ENCODE measurements at regions not wholly inside any gene's neighbourhood (a gene's known extent, or its start where the extent isn't known, plus 50 kb on each side); places are given as distances from the start of the nearest gene placed in this dataset.
A peak's percentile ranks its signal among the peaks of the same experiment; 100 is the strongest.
"Not testable (repeated sequence)": the region's sequence is repeated elsewhere in the genome, so short reads cannot be mapped to it uniquely, and the experiment has no call there.

DNA sequence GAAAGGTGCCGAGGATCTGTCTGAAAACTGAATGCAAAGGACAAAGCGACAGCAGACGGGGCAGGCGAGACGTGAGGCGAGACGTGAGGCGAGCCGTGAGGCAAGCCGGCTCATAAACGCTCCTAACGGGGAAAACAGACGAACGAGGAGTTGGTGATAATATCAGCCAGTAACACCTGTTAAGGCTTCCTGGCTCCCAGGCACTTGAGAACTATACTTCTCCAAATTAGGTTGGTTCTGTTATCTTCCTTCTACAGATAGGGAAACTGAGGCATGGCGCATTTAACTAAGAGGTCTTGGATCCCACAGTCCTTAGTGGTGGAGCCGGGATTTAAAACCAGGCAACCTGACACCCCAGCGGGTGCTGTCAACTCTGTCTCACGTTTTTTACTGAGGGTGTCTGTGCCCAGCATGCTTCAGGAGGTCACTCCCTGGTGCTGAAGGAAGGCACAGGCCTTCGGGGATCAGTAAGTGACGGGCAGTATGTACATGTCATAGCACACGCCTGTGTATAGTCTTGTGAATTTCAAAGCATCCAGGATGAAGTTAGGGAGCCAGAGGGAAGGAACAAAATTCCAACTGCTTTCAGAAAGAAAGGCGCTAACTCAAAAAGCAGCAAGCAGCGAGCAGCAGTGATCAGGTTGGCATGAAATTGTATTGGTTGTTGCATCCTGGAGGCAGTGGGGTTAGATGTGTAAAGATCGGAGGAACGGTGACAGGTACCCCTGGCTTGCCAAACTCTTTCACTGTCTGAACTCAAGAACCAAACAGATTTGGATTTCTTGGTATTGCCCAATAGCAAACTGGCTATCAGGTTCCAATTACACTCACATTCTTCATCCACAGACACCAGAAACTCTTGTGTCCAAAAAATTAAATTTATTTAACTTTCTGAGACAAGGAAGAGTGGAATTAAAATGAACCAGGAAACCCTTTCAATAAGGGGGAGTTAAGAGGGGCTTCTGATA is 318.7 kb downstream of the THBS2 start:
- DNase-seq: no peak

DNA sequence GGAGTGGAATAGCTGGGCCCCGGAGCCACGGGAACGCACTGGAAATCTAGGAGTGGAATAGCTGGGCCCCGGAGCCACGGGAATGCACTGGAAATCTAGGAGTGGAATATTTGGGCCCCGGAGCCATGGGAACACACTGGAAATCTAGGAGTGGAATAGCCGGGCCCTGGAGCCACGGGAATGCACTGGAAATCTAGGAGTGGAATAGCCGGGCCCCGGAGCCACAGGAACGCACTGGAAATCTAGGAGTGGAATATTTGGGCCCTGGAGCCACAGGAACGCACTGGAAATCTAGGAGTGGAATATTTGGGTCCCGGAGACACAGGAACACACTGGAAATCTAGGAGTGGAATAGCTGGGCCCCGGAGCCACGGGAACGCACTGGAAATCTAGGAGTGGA is 321.5 kb downstream of the THBS2 start:
- not testable (repeated sequence) for DNase-seq

DNA sequence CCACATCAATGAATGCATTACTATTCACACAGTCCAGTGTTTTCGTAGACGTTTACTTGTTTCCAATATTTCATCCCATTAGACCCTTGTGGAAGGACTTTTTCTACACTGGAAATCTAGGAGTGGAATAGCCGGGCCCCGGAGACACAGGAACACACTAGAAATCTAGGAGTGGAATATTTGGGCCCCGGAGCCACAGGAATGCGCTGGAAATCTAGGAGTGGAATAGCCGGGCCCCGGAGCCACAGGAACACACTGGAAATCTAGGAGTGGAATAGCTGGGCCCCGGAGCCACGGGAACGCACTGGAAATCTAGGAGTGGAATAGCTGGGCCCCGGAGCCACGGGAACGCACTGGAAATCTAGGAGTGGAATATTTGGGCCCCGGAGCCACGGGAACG is 322.6 kb downstream of the THBS2 start:
- DNase-seq: not testable (repeated sequence)

DNA sequence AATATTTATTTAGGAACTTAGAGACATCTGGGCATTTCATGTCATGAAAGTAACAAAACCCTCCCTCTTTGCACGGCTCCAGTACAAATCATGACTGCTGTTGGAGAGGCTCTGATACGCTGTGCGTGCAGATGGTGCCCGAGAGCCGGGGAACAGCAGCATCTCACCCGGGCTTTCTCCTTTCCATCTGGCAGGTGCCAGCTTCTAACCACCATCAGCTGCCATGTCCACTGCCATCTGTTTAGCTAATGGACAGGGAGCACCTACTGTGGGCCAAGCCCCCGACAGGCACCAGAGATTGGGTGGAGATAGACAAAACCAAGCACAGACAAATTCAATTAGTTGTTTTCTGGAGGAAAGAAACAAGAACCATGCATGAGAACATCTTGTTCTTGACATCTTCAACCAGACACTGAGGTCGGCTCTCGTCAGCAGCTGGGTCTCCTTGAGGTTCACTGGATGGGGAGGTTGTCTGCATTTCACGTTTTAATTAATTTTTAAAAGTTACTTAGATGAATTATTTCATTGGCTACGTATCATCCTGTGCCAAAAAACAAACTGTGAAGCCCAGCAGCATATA is 323.7 kb downstream of the THBS2 start:
- no peak for DNase-seq

DNA sequence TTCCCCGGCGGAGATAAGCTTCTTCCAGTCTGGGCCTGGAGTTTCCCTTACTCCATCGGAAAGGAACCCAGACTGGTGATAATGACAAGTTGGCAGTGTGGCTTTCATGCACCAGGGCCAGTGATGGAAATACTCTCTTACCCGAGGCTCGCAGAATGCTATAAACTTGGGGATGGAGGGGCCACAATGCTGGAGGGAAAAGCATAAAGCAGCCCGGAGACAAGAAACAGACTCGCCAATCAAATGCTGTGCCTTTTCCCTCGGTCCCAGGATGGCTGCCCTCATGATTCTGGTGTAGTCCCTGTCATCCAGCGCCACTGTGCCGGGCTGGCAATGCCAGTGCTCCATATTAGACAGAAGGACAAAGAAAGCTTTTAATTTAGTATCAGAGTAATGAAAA is 325.6 kb downstream of the THBS2 start:
- DNase-seq: no peak

DNA sequence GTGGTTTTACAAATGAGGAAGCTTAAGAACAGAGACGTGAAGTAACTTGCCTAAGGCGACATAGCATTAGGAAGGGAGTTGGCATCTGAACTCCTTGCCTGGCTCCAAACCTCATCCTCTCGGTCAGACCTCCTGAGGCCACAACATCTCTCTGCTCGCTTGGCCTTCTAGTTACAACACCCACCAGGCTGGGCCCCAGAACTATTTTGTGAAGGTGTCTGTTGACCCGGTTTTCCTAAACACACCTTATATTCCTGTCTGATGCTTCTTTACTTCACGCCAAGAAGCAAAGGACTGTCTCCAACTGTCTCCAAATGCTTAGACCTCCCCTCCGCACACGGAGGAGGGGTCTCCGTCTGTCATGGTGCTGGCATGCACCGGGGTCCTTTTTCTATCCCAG is 326.6 kb downstream of the THBS2 start:
- no peak for DNase-seq

DNA sequence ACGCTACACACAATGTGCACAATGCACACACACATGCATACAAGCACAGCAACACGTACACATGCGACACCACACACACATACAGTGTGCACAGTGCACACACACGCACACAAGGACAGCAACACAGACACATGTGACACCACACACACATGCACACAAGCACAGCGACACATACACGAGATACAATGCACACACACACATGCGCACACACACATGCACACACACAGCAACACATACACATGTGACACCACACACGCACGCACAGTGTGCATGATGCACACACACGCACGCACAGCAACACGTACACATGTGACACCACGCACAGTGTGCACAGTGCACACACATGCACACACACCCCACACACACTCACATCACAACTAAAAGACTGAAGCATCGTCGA is 327.3 kb downstream of the THBS2 start:
- DNase-seq: no peak

DNA sequence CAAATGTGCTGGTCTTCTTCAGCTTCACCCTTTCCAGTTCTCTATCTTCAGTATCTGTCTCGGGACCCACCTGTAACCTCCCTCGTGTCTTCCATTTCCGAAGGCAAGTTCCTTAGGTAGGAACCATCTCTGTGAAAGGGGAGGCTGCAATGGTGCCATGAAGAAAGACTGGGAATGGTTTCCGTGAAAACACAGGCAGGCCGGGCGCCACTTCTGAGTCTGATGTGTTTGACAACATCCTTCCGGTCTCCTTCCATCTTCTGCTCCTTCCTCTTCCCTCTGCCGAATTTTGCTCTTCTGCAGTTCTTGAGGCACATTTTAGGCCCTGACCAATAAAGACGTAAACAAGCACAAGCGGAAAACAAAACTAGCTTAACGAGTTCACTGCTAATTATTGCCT is 328.0 kb downstream of the THBS2 start:
- no peak for DNase-seq

DNA sequence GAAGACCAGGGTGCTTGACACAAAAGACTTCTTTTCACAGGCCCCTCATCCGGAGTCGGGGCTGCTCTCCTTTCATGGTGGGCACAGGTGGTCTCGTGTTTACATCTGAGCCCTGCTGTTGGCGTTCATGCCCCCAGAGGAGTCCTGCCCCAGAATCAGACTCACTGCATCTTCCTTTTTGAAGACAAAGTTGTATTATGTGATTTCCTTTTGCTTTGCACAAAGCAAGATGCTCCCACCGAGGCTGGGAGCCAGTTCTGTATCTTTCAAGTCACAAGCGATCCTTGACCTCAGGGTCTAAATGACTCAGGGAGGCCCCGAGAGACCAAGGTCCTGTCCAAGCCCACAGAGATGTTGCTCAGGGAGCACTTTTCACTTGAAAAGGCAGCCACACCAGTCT is 330.5 kb downstream of the THBS2 start:
- no peak for DNase-seq

DNA sequence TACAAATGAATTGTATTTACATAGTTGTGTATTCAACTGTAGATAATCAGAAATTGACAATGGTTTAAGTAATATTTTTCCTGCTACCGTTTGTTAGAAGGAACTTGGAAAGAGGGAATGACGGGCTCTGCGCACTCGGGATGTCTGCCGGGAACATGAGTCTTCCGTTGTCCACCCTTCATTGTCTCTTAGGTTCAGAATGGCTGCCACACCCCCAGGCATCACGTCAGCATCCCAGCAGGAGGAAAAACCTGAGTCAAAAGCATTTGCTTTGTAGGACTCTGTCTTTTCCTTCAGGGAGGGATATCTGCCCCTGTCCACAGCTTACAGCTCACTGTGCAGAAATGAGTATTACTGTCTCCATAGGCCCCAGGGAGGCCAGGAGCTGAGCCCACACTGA is 331.2 kb downstream of the THBS2 start:
- no peak for DNase-seq

DNA sequence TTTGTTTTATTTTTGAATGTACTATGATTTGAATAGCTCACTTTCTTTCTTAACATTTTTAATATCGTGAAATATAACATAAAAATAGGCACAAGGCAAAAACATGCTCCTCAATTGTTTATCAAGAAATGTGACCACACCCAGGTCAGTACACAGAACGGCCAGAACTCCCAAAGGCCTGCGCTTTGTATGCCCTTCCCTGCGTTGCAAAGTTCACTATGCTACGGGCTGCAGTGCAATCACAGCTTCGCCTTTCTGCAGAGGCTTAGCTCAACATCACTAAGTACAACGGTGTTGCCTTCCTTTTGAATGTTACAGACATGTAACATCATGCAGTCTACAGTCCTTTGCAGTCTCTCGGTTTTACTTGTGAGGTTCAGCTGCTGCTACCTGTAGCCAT is 333.4 kb downstream of the THBS2 start:
- no peak for DNase-seq

DNA sequence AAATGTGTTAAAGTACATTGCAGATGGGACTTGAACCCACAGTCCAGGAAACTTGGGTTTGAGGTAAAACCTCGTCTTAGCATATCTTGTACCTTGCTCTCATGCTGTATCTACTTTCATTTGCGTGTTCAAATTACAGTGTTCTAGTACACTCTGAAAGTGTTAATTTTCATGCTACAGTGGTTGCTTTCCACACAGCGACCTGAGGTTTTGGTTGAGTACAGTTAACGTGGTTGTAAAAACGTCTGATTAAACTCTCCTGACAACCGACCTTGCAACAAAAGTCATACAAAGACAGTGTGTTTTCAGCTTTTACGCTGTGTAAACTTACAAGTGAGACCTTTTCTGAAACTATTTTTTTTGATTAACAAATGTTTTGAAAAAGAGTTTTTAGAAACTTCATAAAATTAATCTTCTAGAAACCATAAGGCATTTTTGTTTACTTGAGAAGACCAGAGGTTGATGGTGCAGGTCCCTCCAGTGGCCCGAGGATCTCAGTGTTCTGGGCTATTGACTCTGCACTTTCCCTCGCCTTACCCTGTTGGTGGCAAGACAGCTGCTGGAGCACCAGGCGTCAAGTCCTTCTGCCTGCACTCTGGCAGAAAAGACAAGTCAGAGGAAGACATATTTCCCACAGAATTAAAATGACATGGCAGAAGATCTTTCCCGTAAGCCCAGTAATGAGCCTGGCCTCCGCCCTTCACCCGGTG is 334.0 kb downstream of the THBS2 start:
- DNase-seq: no peak

DNA sequence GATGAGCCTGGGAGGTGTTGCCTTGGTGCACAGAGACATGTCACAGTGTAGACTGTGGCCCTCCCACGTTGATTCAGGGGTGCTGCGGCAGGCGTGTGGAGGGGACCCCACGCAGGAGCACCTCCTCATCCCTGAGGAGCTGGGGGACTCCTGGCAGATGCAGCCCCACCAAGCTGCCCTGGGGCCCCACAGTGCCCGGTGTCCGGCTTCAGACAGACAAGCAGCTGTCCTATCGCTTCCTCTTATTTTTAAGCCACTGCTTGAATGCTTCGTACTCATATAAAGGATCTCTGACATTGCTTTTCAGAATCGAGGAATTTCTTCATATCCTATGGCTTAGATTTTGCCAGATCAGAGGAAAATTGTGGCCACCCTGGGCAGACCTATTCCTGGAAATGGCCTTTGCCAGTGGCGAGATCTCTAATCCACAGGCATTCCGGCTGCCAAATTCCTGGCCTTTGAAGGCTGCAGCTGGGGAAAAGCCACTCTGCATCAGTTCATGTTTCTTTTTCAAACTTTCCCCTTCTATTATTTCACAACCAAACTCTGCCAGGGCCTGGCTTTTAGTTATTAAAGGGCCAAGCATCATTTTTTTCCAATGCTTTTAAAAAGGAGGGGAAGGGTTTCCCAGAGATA is 337.0 kb downstream of the THBS2 start:
- no peak for DNase-seq

DNA sequence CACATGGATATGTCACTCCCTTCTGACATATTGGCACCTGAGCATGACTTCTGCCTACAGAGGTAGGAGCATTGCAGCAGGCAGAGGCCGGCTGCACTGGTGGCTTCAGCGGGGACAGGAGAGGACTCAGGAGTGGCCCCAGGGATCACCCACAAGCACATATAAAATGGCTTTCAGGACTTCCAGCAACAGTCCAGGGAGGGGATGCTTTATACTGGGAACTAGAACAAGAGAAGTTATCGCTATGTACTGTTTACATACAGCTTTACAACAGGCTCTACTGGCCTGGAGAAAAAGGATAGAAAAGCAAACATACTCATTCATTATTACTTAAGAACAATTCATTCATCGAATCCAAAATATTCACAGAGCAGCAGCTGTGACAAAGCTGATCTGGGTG is 337.8 kb downstream of the THBS2 start:
- DNase-seq: no peak

DNA sequence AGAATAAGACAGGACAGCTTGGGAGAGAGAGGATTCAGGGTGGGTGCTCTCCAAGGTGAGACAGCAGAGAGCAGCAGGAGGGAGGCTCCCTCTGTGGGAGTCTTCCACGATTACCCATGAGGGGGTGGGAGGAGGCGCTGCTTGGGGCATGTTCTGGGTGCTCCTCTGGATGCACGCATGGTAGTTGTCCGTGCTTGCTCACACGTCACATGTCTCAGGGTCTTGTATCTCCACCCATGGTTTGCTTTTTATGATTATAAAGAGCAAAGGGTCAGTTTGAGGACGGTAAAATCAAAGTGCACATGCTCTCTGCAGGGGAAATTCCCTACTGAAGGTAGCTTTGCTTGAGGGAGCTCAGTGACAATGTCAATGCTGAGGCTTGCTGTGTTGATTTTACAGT is 338.4 kb downstream of the THBS2 start:
- no peak for DNase-seq

DNA sequence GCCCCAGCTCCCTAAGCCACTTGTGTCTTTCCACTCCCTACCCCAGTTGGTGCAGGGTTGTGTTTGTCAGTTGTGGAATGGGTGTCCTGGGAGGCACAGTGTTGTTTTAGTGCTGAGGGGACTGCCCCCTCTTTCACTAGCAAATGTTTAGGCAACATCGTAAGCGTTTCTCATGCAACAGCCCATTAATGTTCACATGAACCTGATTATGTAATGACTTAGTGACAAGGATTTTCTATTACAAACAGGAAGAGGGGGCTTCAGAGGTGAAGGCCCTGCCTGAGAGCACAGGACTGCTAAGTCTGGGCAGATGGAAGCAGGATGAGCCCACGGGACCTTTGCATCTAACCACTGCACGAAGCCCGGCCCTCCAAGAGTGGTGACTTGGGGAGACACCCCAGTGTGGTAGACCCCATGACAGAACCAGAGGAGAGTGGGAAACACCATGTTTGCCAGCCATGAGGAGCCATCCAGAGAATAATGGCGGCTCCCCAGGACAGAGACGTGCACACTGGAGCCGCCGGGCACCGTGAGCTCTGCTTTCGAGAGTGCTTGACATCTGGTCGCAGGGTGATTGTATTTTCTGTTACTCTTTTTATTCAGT is 339.7 kb downstream of the THBS2 start:
- no peak for DNase-seq

DNA sequence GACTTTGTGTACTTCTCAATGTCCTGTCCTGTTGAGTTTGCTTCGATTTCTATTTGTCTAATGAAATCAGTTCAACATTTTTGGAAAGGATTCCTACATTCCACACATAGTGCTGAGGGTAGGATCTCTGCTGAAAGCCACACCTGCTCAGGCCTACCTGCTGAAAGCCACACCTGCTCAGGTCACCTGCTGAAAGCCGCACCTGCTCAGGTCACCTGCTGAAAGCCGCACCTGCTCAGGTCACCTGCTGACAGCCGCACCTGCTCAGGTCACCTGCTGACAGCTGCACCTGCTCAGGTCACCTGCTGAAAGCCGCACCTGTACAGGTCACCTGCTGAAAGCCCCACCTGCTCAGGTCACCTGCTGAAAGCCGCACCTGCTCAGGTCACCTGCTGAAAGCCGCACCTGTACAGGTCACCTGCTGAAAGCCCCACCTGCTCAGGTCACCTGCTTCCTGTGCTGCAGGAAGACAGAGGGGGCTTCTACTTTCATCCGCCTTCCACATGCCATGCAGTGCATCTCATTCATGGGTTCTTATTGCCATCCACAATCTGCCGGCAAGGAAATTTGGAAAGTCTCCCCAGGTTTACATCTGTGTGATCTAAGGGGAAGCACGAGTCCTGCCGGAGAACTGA is 340.3 kb downstream of the THBS2 start:
- not testable (repeated sequence) for DNase-seq

DNA sequence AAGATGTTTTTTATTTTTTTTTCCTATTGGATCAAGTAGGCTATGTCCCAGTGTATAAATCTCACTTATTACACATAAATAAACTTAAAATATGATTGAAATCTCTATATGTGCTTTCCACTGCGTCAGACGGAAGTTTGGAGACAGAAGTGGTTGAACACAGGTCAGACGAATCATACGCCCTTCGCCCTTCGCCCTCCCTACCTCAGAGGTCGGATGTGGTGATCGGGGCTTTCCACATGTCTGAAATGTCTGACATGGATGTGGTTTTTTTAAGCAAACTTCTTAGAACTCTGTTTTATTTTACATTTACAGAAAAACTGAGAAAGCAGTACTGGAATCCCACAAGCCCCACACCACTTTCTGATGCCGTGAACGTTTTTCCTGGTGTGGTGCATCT is 344.4 kb downstream of the THBS2 start:
- no peak for DNase-seq

DNA sequence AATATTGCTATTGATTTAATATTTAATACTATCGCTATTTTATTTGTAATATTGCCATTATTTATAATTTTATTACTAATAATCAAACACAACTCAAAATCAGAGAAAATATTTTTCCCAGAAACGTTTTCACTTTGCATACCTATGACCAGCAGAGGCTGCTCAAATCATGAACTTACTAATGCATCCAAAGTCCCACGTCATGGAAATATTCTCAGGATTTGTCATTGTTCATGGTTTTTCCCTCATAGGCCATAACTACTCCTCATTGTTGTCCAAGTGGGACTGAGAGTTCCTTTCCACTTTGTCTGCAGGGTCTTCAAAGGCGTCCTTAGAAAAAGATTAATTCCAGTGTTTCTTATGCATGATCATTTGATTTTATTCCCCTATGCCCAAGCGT is 344.8 kb downstream of the THBS2 start:
- peak; percentile 89 for DNase-seq

DNA sequence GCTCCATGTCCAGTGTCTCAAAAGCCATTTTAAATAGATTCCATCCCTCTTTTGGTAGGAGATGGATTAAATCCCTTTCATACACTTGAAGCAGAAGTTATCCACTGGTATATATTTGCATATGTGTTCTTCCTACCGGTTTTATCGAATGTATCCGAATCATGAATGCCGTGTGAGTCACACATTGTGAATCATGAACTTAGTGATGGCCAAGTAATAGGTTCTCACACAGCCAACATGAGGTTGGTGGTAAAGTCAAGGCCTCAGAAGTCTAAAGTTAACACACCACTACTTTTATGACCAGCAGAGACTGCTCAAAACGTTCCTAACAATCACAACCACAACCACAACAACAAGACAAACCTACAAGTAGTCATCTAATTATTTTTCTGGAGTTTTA is 345.5 kb downstream of the THBS2 start:
- no peak for DNase-seq

DNA sequence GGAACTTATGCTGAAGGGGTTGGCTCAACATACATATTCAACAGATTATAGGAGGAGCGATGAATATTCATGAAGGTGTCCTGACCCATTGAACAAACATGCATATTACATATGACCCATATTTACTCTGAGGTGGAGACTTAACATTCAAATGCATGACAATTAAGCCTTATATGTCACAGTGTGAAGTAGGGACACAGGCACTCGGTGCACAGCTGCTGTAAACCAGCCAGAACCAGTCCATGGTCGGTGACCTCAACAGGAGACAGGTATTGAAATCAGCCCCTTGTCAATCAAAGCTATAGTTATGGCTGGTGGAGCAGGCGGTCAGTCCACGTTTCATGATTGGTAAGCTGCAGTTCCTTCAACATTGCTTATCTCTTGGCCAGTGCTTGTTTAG is 347.3 kb downstream of the THBS2 start:
- no peak for DNase-seq
